Liver (tissue), 8 donors: ENCODE measurements at regions not wholly inside any gene's neighbourhood (a gene's known extent, or its start where the extent isn't known, plus 50 kb on each side); places are given as distances from the start of the nearest gene placed in this dataset.

Experiments
- DNase-seq: peaks from one replicate; pipeline ENCODE4 v3.0.0-alpha.2; 2017; ENCODE audit warnings: low spot score
- H3K27ac ChIP-seq, 2 donors: one replicate each; pipeline ENCODE4 v1.7.0; 2013; ENCODE audit warnings: inconsistent platforms in 2 of 2, low read length in 2 of 2, control low read depth in 1 of 2, low read depth in 1 of 2, mild to moderate bottlenecking in 1 of 2
- H3K27me3 ChIP-seq, 4 donors: one replicate each; pipeline versions ENCODE4 v1.6.1 to v1.7.0; 2013; ENCODE audit warnings: low read length in 3 of 4, inconsistent platforms in 1 of 4, mild to moderate bottlenecking in 1 of 4, moderate library complexity in 1 of 4; ENCODE audit not compliant: control insufficient read depth in 4 of 4, insufficient read depth in 4 of 4
- H3K36me3 ChIP-seq, 4 donors: one replicate each; pipeline versions ENCODE4 v1.6.1 to v1.7.0; 2013; ENCODE audit warnings: low read length in 3 of 4, mild to moderate bottlenecking in 3 of 4, low read depth in 1 of 4, moderate library complexity in 1 of 4; ENCODE audit not compliant: control insufficient read depth in 4 of 4, insufficient read depth in 3 of 4
- H3K4me1 ChIP-seq, 4 donors: one replicate each; pipeline versions ENCODE4 v1.6.1 to v1.7.0; 2013; ENCODE audit warnings: low read length in 3 of 4, mild to moderate bottlenecking in 3 of 4, moderate library complexity in 1 of 4; ENCODE audit not compliant: control insufficient read depth in 4 of 4, insufficient read depth in 4 of 4
- H3K4me3 ChIP-seq, 3 donors: one replicate each; pipeline versions ENCODE4 v1.6.1 to v1.7.0; 2013; ENCODE audit warnings: low read length in 3 of 3, control low read depth in 1 of 3, low read depth in 1 of 3, mild to moderate bottlenecking in 1 of 3
- H3K9ac ChIP-seq, 2 donors: one replicate each; pipeline ENCODE4 v1.7.0; 2013; ENCODE audit warnings: low read length in 2 of 2, mild to moderate bottlenecking in 2 of 2, moderate library complexity in 2 of 2, control low read depth in 1 of 2, low read depth in 1 of 2
- H3K9me3 ChIP-seq, 4 donors: one replicate each; pipeline versions ENCODE4 v1.6.1 to v1.7.0; 2013; ENCODE audit warnings: low read length in 3 of 4; ENCODE audit not compliant: control insufficient read depth in 4 of 4
- EGR1 ChIP-seq, 2 donors: IDR thresholded peaks; 2 replicates each; pipeline ENCODE4 v1.6.1; 2016 to 2018; ENCODE audit warnings: antibody characterized with exemption in 2 of 2, low read depth in 2 of 2
- FOXA1 ChIP-seq: IDR thresholded peaks from 2 replicates; pipeline ENCODE4 v1.6.1; 2016; ENCODE audit warnings: antibody characterized with exemption
- FOXA2 ChIP-seq: IDR thresholded peaks from 2 replicates; pipeline ENCODE4 v1.6.1; 2016; ENCODE audit warnings: antibody characterized with exemption
- GABPA ChIP-seq, 2 donors: IDR thresholded peaks in 1 of 2; conservative IDR thresholded peaks in 1 of 2; 2 replicates each; pipeline ENCODE4 v1.6.1; 2016; ENCODE audit warnings: antibody characterized with exemption in 2 of 2, mild to moderate bottlenecking in 1 of 2, moderate library complexity in 1 of 2
- HNF4A ChIP-seq, 2 donors: conservative IDR thresholded peaks; 2 replicates each; pipeline ENCODE4 v1.6.1; 2016; ENCODE audit warnings: antibody characterized with exemption in 2 of 2, mild to moderate bottlenecking in 2 of 2
- HNF4G ChIP-seq: IDR thresholded peaks from 2 replicates; pipeline ENCODE4 v1.6.1; 2016; ENCODE audit warnings: antibody characterized with exemption
- JUND ChIP-seq, 2 donors: IDR thresholded peaks; 2 replicates each; pipeline ENCODE4 v1.6.1; 2016; ENCODE audit warnings: antibody characterized with exemption in 2 of 2
- NR2F2 ChIP-seq: IDR thresholded peaks from 2 replicates; pipeline ENCODE4 v1.6.1; 2016; ENCODE audit warnings: antibody characterized with exemption
- RAD21 ChIP-seq, 2 donors: IDR thresholded peaks; 2 replicates each; pipeline ENCODE4 v1.6.1; 2016; ENCODE audit warnings: antibody characterized with exemption in 2 of 2, mild to moderate bottlenecking in 2 of 2
- RXRA ChIP-seq, 2 donors: IDR thresholded peaks; 2 replicates each; pipeline ENCODE4 v1.6.1; 2017 to 2018; ENCODE audit warnings: antibody characterized with exemption in 2 of 2, mild to moderate bottlenecking in 1 of 2
- SP1 ChIP-seq: IDR thresholded peaks from 2 replicates; pipeline ENCODE4 v1.6.1; 2018; ENCODE audit warnings: antibody characterized with exemption, mild to moderate bottlenecking
- TAF1 ChIP-seq: conservative IDR thresholded peaks from 2 replicates; pipeline ENCODE4 v1.6.1; 2016; ENCODE audit warnings: antibody characterized with exemption, mild to moderate bottlenecking
- YY1 ChIP-seq: IDR thresholded peaks from 2 replicates; pipeline ENCODE4 v1.6.1; 2016; ENCODE audit warnings: antibody characterized with exemption, mild to moderate bottlenecking
- WGBS: extraction: QIAGEN DNeasy Blood & Tissue Kit; methylation state at CpG from one replicate; pipeline ENCODE4 v1.1.7; 2013; 5-methylcytosine and 5-hydroxymethylcytosine counted together
- TF ChIP-seq, protein P1 (sequence below): fragments of 150-350 bp; IDR thresholded peaks from 2 replicates; pipeline ENCODE4 v1.5.1; 2017; ENCODE audit warnings: improper control_type of control experiment, low read depth, low read length; ENCODE audit not compliant: missing input control
- TF ChIP-seq, protein P2 (sequence below): IDR thresholded peaks from 2 replicates; pipeline ENCODE4 v1.6.1; 2016; ENCODE audit warnings: antibody characterized with exemption, mild to moderate bottlenecking
- TF ChIP-seq, protein P3 (sequence below): IDR thresholded peaks from 2 replicates; pipeline ENCODE4 v1.6.1; 2016; ENCODE audit warnings: antibody characterized with exemption
- TF ChIP-seq, protein P4 (sequence below): IDR thresholded peaks from 2 replicates; pipeline ENCODE4 v1.6.1; 2016; ENCODE audit warnings: antibody characterized with exemption
- TF ChIP-seq, protein P5 (sequence below): IDR thresholded peaks from 2 replicates; pipeline ENCODE4 v1.6.1; 2016; ENCODE audit warnings: antibody characterized with exemption
- donor health status: healthy.
- donor health status: healthy.
- donor health status: healthy.
- donor health status: healthy.
- donor health status: healthy.

DNA sequence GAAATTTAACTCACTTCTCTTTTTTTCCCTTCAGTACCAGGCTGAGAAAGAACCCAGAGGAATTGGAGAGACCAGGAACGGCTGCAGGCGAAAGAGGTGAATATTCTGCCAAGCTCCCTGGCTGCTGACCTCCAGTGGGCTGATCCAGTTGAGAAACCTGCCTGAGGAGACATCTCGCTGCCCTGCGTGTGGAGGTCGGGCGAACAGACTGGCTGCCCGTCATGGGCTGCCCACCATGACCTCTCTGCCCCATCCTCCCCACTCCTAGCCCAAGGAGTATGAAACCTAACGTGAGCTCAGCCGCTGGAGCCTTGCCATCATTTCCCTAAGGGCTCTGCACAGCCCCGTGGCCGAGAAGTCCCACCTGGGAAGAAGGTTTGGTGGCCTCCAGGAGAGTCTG lies 148.8 kb upstream of the SALL3 start:
- WGBS, result 80% methylated on average over 11 of the region's 11 CpGs
- no peak for DNase-seq
- H3K36me3 ChIP-seq, result no peaks in the 10 kb centered on the region

DNA sequence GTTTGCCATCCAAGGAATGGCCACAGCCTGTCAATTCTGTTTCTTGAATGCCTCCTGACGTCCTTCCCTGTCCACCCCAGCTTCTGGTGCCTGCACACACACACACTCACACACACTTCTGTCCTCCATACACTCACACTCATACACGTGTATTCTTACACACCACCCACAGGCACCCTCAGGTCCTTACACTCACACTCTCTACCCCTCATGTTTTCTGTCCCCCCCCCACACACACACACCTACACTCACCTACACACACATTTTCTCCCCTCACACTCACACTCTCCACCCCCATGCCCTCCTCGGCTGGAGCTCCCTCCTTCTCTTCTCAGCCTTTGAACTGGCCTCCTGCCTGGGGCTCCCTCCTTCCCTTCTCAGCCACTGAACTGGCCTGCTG lies 148.0 kb upstream of the SALL3 start:
- TF ChIP-seq YY1 (no peak), EGR1 (IDR thresholded peaks at IDR 0.05; ENCODE audit: low read depth in 2 of 2) (no peak), SP1 (no peak), RXRA (IDR thresholded peaks at IDR 0.05) (no peak)
- TF ChIP-seq, protein P1, sequence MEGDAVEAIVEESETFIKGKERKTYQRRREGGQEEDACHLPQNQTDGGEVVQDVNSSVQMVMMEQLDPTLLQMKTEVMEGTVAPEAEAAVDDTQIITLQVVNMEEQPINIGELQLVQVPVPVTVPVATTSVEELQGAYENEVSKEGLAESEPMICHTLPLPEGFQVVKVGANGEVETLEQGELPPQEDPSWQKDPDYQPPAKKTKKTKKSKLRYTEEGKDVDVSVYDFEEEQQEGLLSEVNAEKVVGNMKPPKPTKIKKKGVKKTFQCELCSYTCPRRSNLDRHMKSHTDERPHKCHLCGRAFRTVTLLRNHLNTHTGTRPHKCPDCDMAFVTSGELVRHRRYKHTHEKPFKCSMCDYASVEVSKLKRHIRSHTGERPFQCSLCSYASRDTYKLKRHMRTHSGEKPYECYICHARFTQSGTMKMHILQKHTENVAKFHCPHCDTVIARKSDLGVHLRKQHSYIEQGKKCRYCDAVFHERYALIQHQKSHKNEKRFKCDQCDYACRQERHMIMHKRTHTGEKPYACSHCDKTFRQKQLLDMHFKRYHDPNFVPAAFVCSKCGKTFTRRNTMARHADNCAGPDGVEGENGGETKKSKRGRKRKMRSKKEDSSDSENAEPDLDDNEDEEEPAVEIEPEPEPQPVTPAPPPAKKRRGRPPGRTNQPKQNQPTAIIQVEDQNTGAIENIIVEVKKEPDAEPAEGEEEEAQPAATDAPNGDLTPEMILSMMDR, result no peak
- H3K4me1 ChIP-seq, result no peaks in the 10 kb centered on the region
- DNase-seq, result no peak
- no peaks in the 10 kb centered on the region for H3K9me3 ChIP-seq
- H3K36me3 ChIP-seq, result no peaks in the 10 kb centered on the region
- H3K4me3 ChIP-seq, result no peak overlapping the region
- WGBS, result 44% methylated on average over 3 of the region's 3 CpGs
- no peaks in the 10 kb centered on the region for H3K27me3 ChIP-seq
- no peak overlapping the region for H3K9ac ChIP-seq
- no peak overlapping the region for H3K27ac ChIP-seq

More for the DNA sequence above, 148.8 kb upstream of the SALL3 start:
- H3K9ac ChIP-seq, result no peak overlapping the region
- no peaks in the 10 kb centered on the region for H3K27me3 ChIP-seq
- H3K9me3 ChIP-seq, result no peaks in the 10 kb centered on the region
- H3K27ac ChIP-seq, result no peak overlapping the region
- no peak for TF ChIP-seq FOXA1
- no peak for TF ChIP-seq JUND (IDR thresholded peaks at IDR 0.05)
- TF ChIP-seq, protein P2, sequence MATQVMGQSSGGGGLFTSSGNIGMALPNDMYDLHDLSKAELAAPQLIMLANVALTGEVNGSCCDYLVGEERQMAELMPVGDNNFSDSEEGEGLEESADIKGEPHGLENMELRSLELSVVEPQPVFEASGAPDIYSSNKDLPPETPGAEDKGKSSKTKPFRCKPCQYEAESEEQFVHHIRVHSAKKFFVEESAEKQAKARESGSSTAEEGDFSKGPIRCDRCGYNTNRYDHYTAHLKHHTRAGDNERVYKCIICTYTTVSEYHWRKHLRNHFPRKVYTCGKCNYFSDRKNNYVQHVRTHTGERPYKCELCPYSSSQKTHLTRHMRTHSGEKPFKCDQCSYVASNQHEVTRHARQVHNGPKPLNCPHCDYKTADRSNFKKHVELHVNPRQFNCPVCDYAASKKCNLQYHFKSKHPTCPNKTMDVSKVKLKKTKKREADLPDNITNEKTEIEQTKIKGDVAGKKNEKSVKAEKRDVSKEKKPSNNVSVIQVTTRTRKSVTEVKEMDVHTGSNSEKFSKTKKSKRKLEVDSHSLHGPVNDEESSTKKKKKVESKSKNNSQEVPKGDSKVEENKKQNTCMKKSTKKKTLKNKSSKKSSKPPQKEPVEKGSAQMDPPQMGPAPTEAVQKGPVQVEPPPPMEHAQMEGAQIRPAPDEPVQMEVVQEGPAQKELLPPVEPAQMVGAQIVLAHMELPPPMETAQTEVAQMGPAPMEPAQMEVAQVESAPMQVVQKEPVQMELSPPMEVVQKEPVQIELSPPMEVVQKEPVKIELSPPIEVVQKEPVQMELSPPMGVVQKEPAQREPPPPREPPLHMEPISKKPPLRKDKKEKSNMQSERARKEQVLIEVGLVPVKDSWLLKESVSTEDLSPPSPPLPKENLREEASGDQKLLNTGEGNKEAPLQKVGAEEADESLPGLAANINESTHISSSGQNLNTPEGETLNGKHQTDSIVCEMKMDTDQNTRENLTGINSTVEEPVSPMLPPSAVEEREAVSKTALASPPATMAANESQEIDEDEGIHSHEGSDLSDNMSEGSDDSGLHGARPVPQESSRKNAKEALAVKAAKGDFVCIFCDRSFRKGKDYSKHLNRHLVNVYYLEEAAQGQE, result no peak
- TF ChIP-seq GABPA (IDR thresholded peaks at IDR 0.05 in 1 of 2, conservative IDR thresholded peaks at IDR 0.05 in 1 of 2), result no peak
- no peak for TF ChIP-seq NR2F2
- no peak for TF ChIP-seq YY1
- TF ChIP-seq RAD21 (IDR thresholded peaks at IDR 0.05), result no peak
- TF ChIP-seq SP1, result no peak
- TF ChIP-seq EGR1 (IDR thresholded peaks at IDR 0.05; ENCODE audit: low read depth in 2 of 2), result no peak
- TF ChIP-seq, protein P3, sequence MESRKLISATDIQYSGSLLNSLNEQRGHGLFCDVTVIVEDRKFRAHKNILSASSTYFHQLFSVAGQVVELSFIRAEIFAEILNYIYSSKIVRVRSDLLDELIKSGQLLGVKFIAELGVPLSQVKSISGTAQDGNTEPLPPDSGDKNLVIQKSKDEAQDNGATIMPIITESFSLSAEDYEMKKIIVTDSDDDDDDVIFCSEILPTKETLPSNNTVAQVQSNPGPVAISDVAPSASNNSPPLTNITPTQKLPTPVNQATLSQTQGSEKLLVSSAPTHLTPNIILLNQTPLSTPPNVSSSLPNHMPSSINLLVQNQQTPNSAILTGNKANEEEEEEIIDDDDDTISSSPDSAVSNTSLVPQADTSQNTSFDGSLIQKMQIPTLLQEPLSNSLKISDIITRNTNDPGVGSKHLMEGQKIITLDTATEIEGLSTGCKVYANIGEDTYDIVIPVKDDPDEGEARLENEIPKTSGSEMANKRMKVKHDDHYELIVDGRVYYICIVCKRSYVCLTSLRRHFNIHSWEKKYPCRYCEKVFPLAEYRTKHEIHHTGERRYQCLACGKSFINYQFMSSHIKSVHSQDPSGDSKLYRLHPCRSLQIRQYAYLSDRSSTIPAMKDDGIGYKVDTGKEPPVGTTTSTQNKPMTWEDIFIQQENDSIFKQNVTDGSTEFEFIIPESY, result no peak
- no peak for TF ChIP-seq TAF1
- no peak for TF ChIP-seq HNF4G
- TF ChIP-seq, protein P4, sequence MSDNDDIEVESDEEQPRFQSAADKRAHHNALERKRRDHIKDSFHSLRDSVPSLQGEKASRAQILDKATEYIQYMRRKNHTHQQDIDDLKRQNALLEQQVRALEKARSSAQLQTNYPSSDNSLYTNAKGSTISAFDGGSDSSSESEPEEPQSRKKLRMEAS, result no peak
- TF ChIP-seq RXRA (IDR thresholded peaks at IDR 0.05), result no peak
- TF ChIP-seq FOXA2, result no peak
- no peak for TF ChIP-seq HNF4A (conservative IDR thresholded peaks at IDR 0.05)
- TF ChIP-seq, protein P1, result no peak
- TF ChIP-seq, protein P5, sequence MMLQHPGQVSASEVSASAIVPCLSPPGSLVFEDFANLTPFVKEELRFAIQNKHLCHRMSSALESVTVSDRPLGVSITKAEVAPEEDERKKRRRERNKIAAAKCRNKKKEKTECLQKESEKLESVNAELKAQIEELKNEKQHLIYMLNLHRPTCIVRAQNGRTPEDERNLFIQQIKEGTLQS, result no peak
- no peak overlapping the region for H3K4me3 ChIP-seq
- H3K4me1 ChIP-seq, result no peaks in the 10 kb centered on the region
